ENCODE measurements at regions not wholly inside any gene's neighbourhood (a gene's known extent, or its start where the extent isn't known, plus 50 kb on each side); places are given as distances from the start of the nearest gene placed in this dataset.
"Not testable (repeated sequence)": the region's sequence is repeated elsewhere in the genome, so short reads cannot be mapped to it uniquely, and the experiment has no call there.

- no peaks in the 10 kb centered on the region for H3K27me3 ChIP-seq (ENCODE audit: insufficient read depth, poor library complexity, severe bottlenecking)
- no peaks in the 10 kb centered on the region for H3K36me3 ChIP-seq (ENCODE audit: low read depth)
- no peak for ATAC-seq (ENCODE audit: low read depth)
- no peak for DNase-seq (ENCODE audit: low spot score)
- H3K27ac ChIP-seq (ENCODE audit: poor library complexity, severe bottlenecking), result no peak overlapping the region
- no peak for TF ChIP-seq CTCF (IDR thresholded peaks at IDR 0.05; ENCODE audit: poor library complexity, severe bottlenecking)
- H3K4me3 ChIP-seq (ENCODE audit: severe bottlenecking), result no peak overlapping the region
- no peaks in the 10 kb centered on the region for H3K9me3 ChIP-seq (ENCODE audit: severe bottlenecking)
- H3K4me1 ChIP-seq (ENCODE audit: insufficient read depth, poor library complexity, severe bottlenecking), result no peaks in the 10 kb centered on the region
These were observed 75.5 kb downstream of the CAMK2N1 start for GRCh38 chr1:20410503-20410902.

GRCh38 chr1:20409971-20410370 lies 76.0 kb downstream of the CAMK2N1 start:
- ATAC-seq (ENCODE audit: low read depth), result no peak
- no peak overlapping the region for H3K27ac ChIP-seq (ENCODE audit: poor library complexity, severe bottlenecking)
- no peak for TF ChIP-seq CTCF (IDR thresholded peaks at IDR 0.05; ENCODE audit: poor library complexity, severe bottlenecking)
- no peaks in the 10 kb centered on the region for H3K27me3 ChIP-seq (ENCODE audit: insufficient read depth, poor library complexity, severe bottlenecking)
- no peaks in the 10 kb centered on the region for H3K9me3 ChIP-seq (ENCODE audit: severe bottlenecking)
- no peak overlapping the region for H3K4me3 ChIP-seq (ENCODE audit: severe bottlenecking)
- H3K36me3 ChIP-seq (ENCODE audit: low read depth), result no peaks in the 10 kb centered on the region
- no peak for DNase-seq (ENCODE audit: low spot score)
- H3K4me1 ChIP-seq (ENCODE audit: insufficient read depth, poor library complexity, severe bottlenecking), result no peaks in the 10 kb centered on the region

- Histone ChIP-seq H3K4me1 (ENCODE audit: insufficient read depth, poor library complexity, severe bottlenecking) (no peaks in the 10 kb centered on the region), H3K9me3 (ENCODE audit: severe bottlenecking) (no peaks in the 10 kb centered on the region), H3K4me3 (ENCODE audit: severe bottlenecking) (no peak overlapping the region), H3K27me3 (ENCODE audit: insufficient read depth, poor library complexity, severe bottlenecking) (no peaks in the 10 kb centered on the region), H3K36me3 (ENCODE audit: low read depth) (no peaks in the 10 kb centered on the region), H3K27ac (ENCODE audit: poor library complexity, severe bottlenecking) (no peak overlapping the region)
- TF ChIP-seq CTCF (IDR thresholded peaks at IDR 0.05; ENCODE audit: poor library complexity, severe bottlenecking), result no peak
- DNase-seq (ENCODE audit: low spot score) (no peak), ATAC-seq (ENCODE audit: low read depth) (no peak)
These were observed 77.0 kb downstream of the CAMK2N1 start for GRCh38 chr1:20409012-20409411.

- not testable (repeated sequence) for H3K27me3 ChIP-seq (ENCODE audit: insufficient read depth, poor library complexity, severe bottlenecking); H3K9me3 ChIP-seq (ENCODE audit: severe bottlenecking); DNase-seq (ENCODE audit: low spot score); ATAC-seq (ENCODE audit: low read depth); H3K4me3 ChIP-seq (ENCODE audit: severe bottlenecking); H3K27ac ChIP-seq (ENCODE audit: poor library complexity, severe bottlenecking); H3K4me1 ChIP-seq (ENCODE audit: insufficient read depth, poor library complexity, severe bottlenecking); H3K36me3 ChIP-seq (ENCODE audit: low read depth)
These were observed 77.8 kb downstream of the CAMK2N1 start for GRCh38 chr1:20408133-20408650.

GRCh38 chr1:20405893-20406604 lies 80.0 kb downstream of the CAMK2N1 start:
- no peak overlapping the region for H3K4me3 ChIP-seq (ENCODE audit: severe bottlenecking)
- no peak overlapping the region for H3K27ac ChIP-seq (ENCODE audit: poor library complexity, severe bottlenecking)
- no peak for TF ChIP-seq CTCF (IDR thresholded peaks at IDR 0.05; ENCODE audit: poor library complexity, severe bottlenecking)
- DNase-seq (ENCODE audit: low spot score) (no peak), ATAC-seq (ENCODE audit: low read depth) (no peak)
- H3K9me3 ChIP-seq (ENCODE audit: severe bottlenecking), result no peaks in the 10 kb centered on the region
- H3K27me3 ChIP-seq (ENCODE audit: insufficient read depth, poor library complexity, severe bottlenecking), result no peaks in the 10 kb centered on the region
- H3K36me3 ChIP-seq (ENCODE audit: low read depth), result no peaks in the 10 kb centered on the region
- H3K4me1 ChIP-seq (ENCODE audit: insufficient read depth, poor library complexity, severe bottlenecking), result no peaks in the 10 kb centered on the region

Measured in RWPE2 (cell line).